ENCODE measurements at regions not wholly inside any gene's neighbourhood (a gene's known extent, or its start where the extent isn't known, plus 50 kb on each side); places are given as distances from the start of the nearest gene placed in this dataset.

DNA sequence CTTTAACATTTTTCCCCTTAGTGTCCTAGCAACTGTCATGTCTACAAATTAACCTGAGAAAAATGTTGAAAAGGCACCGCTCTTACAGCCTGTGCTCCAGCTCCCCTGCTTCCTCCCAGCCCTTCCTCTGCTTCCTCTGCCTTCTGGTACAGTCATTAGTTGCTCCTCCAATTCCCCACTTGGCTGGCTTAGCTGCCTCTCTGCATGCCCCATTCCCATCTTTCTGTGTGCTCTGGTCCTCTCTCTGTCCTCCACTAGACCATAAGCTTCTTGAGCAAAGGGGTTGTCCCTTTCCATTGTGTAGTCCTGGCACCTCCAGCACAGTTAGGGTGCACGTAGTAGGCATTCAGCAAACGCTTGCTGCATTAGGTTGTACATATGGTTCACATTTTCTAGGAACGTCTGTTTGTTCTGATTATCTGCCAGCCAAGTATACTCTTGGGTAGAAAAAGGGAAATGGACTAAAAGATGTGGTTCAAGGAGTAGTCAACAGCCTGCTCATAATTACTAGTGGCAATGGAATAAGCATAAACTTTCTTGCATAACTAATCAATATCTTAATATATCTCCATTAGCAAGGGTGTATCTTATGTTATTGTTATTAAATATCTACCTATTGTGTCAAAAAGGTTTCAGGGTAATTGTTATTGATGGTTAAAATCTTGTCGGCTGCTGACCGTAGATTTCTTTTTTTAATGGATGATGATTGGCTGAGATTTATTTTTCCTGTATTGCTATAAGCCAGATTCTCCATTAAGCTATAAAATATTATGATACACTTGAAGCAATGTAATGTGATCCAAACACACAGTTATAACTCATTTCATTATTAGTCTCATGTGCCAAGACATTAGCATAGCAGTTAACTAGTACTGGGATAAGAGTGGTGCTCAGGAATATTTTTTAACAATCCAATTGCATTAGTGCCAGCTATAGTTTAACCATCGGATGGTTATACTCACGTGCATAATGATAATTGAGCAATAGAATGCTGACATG, 340.1 kb downstream of the SLC4A3 start:
- no peak overlapping the region for H3K4me3 ChIP-seq (ENCODE audit: low read length)
- DNase-seq (ENCODE audit: low read depth) = no peak
- TF ChIP-seq, protein P1, sequence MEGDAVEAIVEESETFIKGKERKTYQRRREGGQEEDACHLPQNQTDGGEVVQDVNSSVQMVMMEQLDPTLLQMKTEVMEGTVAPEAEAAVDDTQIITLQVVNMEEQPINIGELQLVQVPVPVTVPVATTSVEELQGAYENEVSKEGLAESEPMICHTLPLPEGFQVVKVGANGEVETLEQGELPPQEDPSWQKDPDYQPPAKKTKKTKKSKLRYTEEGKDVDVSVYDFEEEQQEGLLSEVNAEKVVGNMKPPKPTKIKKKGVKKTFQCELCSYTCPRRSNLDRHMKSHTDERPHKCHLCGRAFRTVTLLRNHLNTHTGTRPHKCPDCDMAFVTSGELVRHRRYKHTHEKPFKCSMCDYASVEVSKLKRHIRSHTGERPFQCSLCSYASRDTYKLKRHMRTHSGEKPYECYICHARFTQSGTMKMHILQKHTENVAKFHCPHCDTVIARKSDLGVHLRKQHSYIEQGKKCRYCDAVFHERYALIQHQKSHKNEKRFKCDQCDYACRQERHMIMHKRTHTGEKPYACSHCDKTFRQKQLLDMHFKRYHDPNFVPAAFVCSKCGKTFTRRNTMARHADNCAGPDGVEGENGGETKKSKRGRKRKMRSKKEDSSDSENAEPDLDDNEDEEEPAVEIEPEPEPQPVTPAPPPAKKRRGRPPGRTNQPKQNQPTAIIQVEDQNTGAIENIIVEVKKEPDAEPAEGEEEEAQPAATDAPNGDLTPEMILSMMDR (conservative IDR thresholded peaks at IDR 0.05; ENCODE audit: low read length) = no peak

DNA sequence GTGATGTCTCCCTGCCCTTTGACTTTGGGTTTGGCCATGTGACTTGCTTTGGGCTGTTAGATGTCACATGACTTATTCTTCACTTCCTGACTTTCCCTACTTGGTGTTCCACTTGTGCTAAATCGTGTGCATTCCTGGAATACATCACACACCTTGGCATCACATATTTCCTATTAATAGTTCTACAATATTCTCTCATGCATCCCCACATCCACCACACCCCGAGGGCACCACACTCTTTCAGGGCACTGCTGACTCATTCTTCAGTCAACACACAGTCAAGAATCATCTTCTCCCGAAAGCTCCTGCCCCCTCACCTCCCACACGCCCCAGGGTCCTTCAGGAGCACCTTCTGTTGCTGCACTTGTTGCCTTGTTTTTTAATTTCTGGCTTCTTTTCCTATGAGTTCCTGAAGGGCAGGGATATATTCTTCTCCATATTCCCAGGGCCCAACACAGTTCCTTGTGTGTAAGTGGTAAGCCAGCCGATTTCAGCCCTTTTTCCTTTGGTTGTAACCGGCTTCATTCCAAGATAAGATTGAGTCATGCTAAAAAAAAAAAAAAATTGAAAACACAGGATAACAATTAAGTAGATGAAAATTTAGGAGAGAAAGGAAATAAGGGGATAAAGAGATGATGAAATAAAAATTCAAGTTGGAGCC, 341.4 kb downstream of the SLC4A3 start:
- no peak overlapping the region for H3K4me3 ChIP-seq (ENCODE audit: low read length)
- DNase-seq (ENCODE audit: low read depth) = peak; percentile 41
- TF ChIP-seq, protein P1 (conservative IDR thresholded peaks at IDR 0.05; ENCODE audit: low read length) = no peak

DNA sequence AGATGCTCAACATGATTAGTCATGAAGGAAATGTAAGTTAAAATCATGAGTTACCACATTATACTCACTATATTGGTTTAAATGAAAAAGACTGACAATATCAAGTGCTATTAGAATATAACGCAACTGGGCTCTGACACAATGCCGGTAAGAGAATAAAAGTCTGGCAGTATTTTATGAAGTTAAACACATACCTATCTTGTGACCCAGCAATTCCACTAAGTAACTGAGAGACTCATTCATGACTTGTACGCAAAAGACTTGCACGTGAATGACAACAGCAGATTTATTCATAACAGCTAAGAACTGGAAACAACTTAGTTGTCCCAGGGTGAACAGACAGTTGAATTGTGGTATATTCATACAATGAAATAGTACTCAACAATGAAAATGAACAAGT, 342.1 kb downstream of the SLC4A3 start:
- DNase-seq (ENCODE audit: low read depth) = peak; percentile 70
- no peak overlapping the region for H3K4me3 ChIP-seq (ENCODE audit: low read length)
- TF ChIP-seq, protein P1 (conservative IDR thresholded peaks at IDR 0.05; ENCODE audit: low read length) = no peak

DNA sequence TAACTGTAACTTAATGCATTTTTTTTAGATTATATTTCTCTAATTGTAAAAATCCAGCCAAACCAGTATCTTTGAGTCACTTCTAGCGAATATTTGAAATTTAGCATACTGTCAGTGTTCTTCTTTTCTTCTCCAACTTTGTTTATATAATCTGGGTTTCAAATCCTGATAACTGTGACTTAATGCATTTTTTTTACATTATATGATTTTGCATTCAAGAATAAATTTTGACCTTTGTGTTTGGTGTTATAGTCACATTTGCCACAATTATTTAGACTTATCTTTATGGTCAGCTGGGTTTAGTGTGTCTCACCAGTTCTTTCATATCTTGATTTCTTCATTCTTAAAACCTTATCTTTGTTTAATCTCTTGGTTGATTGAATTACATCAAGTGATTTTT, 345.7 kb downstream of the SLC4A3 start:
- no peak for DNase-seq (ENCODE audit: low read depth)
- no peak overlapping the region for H3K4me3 ChIP-seq (ENCODE audit: low read length)
- TF ChIP-seq, protein P1 (conservative IDR thresholded peaks at IDR 0.05; ENCODE audit: low read length) = no peak

DNA sequence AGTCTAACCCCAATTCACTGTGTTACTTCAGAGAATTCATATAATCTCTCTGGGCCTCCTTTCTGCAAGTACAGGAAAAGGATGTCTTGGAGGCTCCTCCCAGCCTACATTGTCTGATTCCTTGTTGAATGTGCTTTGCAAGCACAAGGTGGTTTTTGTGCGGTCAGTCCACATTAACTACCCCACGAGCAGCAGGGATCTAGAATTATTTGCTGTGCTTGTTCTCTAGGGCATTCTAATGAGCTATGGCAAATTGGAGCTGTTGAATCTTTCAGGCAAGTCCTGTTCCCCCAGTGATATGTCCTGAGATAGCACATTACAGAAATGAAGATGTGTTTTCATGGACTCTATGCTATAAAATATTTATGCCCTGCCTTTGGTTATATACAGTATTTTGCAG, 349.4 kb downstream of the SLC4A3 start:
- no peak for DNase-seq (ENCODE audit: low read depth)
- no peak overlapping the region for H3K4me3 ChIP-seq (ENCODE audit: low read length)
- TF ChIP-seq, protein P1 (conservative IDR thresholded peaks at IDR 0.05; ENCODE audit: low read length) = no peak

DNA sequence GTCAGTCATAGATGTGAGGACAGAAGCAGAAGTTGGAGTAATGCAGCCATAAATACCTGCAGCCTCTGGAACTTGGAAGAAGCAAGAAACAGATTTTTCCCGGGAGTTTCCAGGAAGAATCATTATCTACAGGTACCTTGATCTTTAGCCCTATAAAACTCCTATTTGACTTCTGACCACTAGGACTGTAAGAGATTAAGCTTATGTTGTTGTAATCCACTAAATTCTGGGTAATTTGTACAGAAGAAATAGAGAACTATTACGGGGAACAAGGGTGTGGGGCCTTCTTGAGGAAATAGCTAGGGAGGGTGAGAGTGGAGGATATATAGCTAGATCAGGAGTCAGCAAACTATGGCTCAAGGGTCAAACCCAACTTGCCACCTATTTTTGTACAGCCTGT, 353.2 kb downstream of the SLC4A3 start:
- no peak for DNase-seq (ENCODE audit: low read depth)
- TF ChIP-seq, protein P1 (conservative IDR thresholded peaks at IDR 0.05; ENCODE audit: low read length) = no peak
- no peak overlapping the region for H3K4me3 ChIP-seq (ENCODE audit: low read length)

All from AG10803 (cell line).